ENCODE measurements at regions not wholly inside any gene's neighbourhood (a gene's known extent, or its start where the extent isn't known, plus 50 kb on each side); places are given as distances from the start of the nearest gene placed in this dataset.

- H3K4me1 ChIP-seq (ENCODE audit: control insufficient read depth, insufficient read depth, low read length) = peaks cover 29% of the 10 kb centered on the region
- no peak overlapping the region for H3K27ac ChIP-seq (ENCODE audit: low read depth, low read length)
- H3K27me3 ChIP-seq (ENCODE audit: control insufficient read depth, insufficient read depth, low read length) = no peaks in the 10 kb centered on the region; the same call in 1 of the 2 replicates
- H3K36me3 ChIP-seq (ENCODE audit: control insufficient read depth, insufficient read depth, low read length) = no peaks in the 10 kb centered on the region
- no peak overlapping the region for H3K9ac ChIP-seq (ENCODE audit: low read depth, low read length)
- H3K9me3 ChIP-seq (ENCODE audit: control insufficient read depth, insufficient read depth, low read length) = no peaks in the 10 kb centered on the region
- no peak overlapping the region for H3K4me3 ChIP-seq (ENCODE audit: low read depth, low read length)
Measured at GRCh38 chr10:78961760-78962159, 107.0 kb upstream of the ZMIZ1 start.

- Histone ChIP-seq H3K27me3 (ENCODE audit: control insufficient read depth, insufficient read depth, low read length) (no peaks in the 10 kb centered on the region; the same call in 1 of the 2 replicates), H3K36me3 (ENCODE audit: control insufficient read depth, insufficient read depth, low read length) (no peaks in the 10 kb centered on the region), H3K27ac (ENCODE audit: low read depth, low read length) (no peak overlapping the region), H3K4me3 (ENCODE audit: low read depth, low read length) (no peak overlapping the region), H3K9ac (ENCODE audit: low read depth, low read length) (no peak overlapping the region), H3K4me1 (ENCODE audit: control insufficient read depth, insufficient read depth, low read length) (peaks cover 29% of the 10 kb centered on the region), H3K9me3 (ENCODE audit: control insufficient read depth, insufficient read depth, low read length) (no peaks in the 10 kb centered on the region)
Measured at GRCh38 chr10:78963074-78964034, 105.4 kb upstream of the ZMIZ1 start.

DNA sequence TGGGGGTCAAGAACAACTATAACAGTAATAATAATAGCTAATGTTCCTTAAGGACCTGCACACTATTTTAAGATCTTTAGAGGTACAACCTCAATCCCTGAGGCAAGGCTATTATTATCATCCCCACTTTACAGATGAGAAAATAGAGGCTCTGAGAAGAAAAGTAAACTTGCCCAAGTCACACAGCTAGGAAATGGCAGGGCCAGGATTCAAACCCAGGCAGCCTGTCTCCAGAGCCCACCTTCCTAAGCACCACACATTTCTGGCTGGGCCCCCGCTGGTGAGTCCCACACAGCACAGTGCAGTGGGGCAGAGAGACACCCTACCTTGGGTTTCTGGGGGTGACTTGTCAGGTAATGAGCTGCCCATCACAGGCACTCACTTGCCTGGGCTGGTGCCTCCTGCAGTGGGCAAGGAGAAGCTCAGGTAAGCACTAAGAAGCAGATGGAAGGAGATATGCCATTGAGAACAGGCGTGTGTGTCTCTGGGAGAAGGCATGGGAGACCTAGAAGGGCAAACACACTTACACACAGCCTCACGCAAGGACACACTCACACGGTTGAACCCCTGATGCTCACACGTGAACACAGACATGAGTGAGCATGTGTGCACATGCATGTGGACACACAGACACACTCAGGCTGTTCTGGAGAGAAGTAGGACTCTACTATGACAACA lies 104.4 kb upstream of the ZMIZ1 start:
- H3K27ac ChIP-seq (ENCODE audit: low read depth, low read length) = peak overlapping the region; percentile 73
- H3K4me3 ChIP-seq (ENCODE audit: low read depth, low read length) = no peak overlapping the region; the same call in 1 of the 2 replicates
- H3K36me3 ChIP-seq (ENCODE audit: control insufficient read depth, insufficient read depth, low read length) = no peaks in the 10 kb centered on the region
- H3K27me3 ChIP-seq (ENCODE audit: control insufficient read depth, insufficient read depth, low read length) = no peaks in the 10 kb centered on the region; the same call in 1 of the 2 replicates
- H3K4me1 ChIP-seq (ENCODE audit: control insufficient read depth, insufficient read depth, low read length) = peaks cover 29% of the 10 kb centered on the region
- no peaks in the 10 kb centered on the region for H3K9me3 ChIP-seq (ENCODE audit: control insufficient read depth, insufficient read depth, low read length)
- no peak overlapping the region for H3K9ac ChIP-seq (ENCODE audit: low read depth, low read length)

DNA sequence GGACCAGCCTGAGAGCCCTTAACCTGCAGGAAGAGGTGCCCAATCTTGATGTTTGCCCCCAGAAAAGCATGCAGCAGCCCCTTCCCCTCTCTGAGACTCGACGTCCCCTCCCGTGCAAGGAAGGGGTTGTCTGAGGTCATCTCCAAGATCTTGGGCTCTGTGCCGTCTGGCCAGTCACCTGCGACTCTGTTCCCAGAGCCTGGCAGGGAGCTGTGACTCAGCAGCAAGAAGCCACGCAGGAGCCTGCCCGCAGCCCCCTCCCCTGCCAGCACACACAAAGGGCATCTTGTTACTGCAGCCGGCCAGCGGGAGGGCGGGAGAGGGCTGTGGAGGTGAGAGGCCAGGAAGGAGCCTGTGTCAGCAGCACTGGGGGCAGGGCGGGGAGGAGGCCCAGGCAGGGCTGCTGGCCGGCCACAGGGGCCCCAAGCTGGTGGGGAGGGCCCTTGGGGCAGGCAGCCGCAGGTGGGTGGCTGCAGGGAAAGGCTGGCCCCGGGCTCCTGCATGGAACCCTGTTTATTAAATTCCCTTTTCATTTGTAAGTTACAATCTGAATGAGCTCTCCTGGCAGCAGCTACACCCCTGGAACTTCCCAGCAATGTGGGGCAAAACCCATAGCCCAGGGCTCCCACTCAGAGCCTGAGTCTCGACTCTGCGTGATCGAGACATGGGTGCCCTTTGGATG lies 103.7 kb upstream of the ZMIZ1 start:
- Histone ChIP-seq H3K4me3 (ENCODE audit: low read depth, low read length) (no peak overlapping the region; the same call in 1 of the 2 replicates), H3K36me3 (ENCODE audit: control insufficient read depth, insufficient read depth, low read length) (no peaks in the 10 kb centered on the region), H3K4me1 (ENCODE audit: control insufficient read depth, insufficient read depth, low read length) (peaks cover 29% of the 10 kb centered on the region), H3K27me3 (ENCODE audit: control insufficient read depth, insufficient read depth, low read length) (no peaks in the 10 kb centered on the region; the same call in 1 of the 2 replicates), H3K9ac (ENCODE audit: low read depth, low read length) (no peak overlapping the region), H3K9me3 (ENCODE audit: control insufficient read depth, insufficient read depth, low read length) (no peaks in the 10 kb centered on the region), H3K27ac (ENCODE audit: low read depth, low read length) (peak overlapping the region; percentile 73)

DNA sequence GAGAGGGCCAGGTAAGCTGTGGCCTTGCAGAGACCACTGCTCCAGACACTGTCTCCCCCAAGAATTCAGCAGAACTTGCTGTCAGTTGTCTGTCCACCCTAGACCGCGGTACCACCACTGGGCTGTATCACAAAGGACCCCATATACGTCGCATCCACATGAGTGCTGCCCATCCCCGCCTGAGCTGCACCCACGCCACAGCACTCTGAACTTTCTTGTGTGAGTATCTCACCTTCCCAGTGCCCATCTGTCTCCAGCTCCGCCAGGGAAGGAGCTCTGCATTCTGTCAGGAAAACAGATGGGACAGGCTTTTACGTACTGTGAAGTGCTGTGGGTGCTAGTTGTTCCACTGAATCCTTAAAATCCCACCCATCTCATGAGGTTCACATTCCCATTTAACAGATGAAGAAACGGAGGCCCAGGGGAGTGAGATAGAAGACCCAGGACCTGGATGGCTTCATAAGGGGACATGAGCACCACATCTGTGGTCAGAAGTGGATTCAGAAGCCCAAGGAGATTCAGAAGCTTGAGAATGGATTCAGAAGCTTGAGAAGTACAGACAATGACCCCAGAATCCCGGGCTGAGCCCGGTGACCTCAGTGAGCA lies 102.5 kb upstream of the ZMIZ1 start:
- Histone ChIP-seq H3K27me3 (ENCODE audit: control insufficient read depth, insufficient read depth, low read length) (no peaks in the 10 kb centered on the region; the same call in 1 of the 2 replicates), H3K4me1 (ENCODE audit: control insufficient read depth, insufficient read depth, low read length) (peaks cover 29% of the 10 kb centered on the region), H3K4me3 (ENCODE audit: low read depth, low read length) (no peak overlapping the region), H3K36me3 (ENCODE audit: control insufficient read depth, insufficient read depth, low read length) (no peaks in the 10 kb centered on the region), H3K9ac (ENCODE audit: low read depth, low read length) (no peak overlapping the region), H3K9me3 (ENCODE audit: control insufficient read depth, insufficient read depth, low read length) (no peaks in the 10 kb centered on the region), H3K27ac (ENCODE audit: low read depth, low read length) (no peak overlapping the region)

GRCh38 chr10:78966844-78967488 lies 101.8 kb upstream of the ZMIZ1 start:
- H3K4me1 ChIP-seq (ENCODE audit: control insufficient read depth, insufficient read depth, low read length) = peaks cover 27% of the 10 kb centered on the region
- H3K4me3 ChIP-seq (ENCODE audit: low read depth, low read length) = no peak overlapping the region
- no peak overlapping the region for H3K9ac ChIP-seq (ENCODE audit: low read depth, low read length)
- no peaks in the 10 kb centered on the region for H3K9me3 ChIP-seq (ENCODE audit: control insufficient read depth, insufficient read depth, low read length)
- no peaks in the 10 kb centered on the region for H3K36me3 ChIP-seq (ENCODE audit: control insufficient read depth, insufficient read depth, low read length)
- no peaks in the 10 kb centered on the region; the same call in 1 of the 2 replicates for H3K27me3 ChIP-seq (ENCODE audit: control insufficient read depth, insufficient read depth, low read length)
- no peak overlapping the region for H3K27ac ChIP-seq (ENCODE audit: low read depth, low read length)

DNA sequence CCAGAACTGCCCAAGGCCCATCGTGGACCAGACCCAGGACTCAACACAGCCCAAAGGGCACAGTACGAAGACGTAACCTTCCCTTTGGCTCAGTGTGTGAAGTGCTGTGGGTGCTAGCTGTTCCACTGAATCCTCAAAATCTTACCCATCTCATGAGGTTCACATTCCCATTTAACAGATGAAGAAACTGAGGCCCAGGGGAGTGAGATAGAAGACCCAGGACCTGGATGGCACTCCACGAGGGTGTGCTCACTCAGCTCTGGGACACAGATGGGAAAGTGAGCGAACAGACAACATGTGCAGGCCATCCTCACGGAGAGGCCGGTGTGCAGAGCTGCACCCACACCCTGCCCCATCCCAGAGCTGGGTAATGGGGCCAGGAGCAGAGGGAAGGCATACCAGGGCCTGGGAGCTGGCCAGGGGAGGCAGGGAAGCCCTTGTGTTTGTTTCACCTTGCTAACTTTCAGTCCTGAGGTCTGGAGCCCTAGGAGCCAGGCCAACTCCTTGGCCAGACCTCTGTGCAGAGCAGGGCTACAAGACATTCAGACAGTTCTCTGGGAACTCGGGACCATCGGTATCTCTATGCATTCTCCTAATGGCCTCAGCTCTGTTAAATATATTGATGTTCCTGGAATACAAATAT lies 100.3 kb upstream of the ZMIZ1 start:
- H3K4me3 ChIP-seq (ENCODE audit: low read depth, low read length) = no peak overlapping the region
- no peak overlapping the region for H3K27ac ChIP-seq (ENCODE audit: low read depth, low read length)
- peaks cover 33% of the 10 kb centered on the region for H3K4me1 ChIP-seq (ENCODE audit: control insufficient read depth, insufficient read depth, low read length)
- no peaks in the 10 kb centered on the region for H3K9me3 ChIP-seq (ENCODE audit: control insufficient read depth, insufficient read depth, low read length)
- no peaks in the 10 kb centered on the region for H3K36me3 ChIP-seq (ENCODE audit: control insufficient read depth, insufficient read depth, low read length)
- no peaks in the 10 kb centered on the region; the same call in 1 of the 2 replicates for H3K27me3 ChIP-seq (ENCODE audit: control insufficient read depth, insufficient read depth, low read length)
- no peak overlapping the region for H3K9ac ChIP-seq (ENCODE audit: low read depth, low read length)

DNA sequence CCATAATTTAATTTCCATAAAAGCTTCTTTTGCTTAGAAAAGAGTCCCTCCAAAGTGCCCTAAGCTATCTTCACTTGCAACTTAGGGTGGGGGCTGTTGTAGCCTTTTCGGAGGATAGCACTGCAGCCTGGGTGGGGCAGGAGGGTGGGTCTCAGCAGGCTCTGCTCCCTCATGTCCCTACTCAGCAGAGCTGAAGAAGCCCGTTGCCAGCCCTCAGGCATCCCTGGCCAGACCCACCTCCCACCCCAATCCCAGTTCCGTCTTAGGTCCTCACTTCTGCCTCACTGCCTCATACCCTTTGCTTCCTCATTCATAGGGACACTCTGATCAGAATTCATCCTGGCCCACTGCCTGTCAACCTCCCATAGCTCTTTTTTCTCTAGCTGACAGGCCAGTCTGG lies 99.8 kb upstream of the ZMIZ1 start:
- Histone ChIP-seq H3K36me3 (ENCODE audit: control insufficient read depth, insufficient read depth, low read length) (no peaks in the 10 kb centered on the region), H3K27me3 (ENCODE audit: control insufficient read depth, insufficient read depth, low read length) (no peaks in the 10 kb centered on the region; the same call in 1 of the 2 replicates), H3K4me3 (ENCODE audit: low read depth, low read length) (no peak overlapping the region), H3K27ac (ENCODE audit: low read depth, low read length) (no peak overlapping the region), H3K9me3 (ENCODE audit: control insufficient read depth, insufficient read depth, low read length) (no peaks in the 10 kb centered on the region), H3K4me1 (ENCODE audit: control insufficient read depth, insufficient read depth, low read length) (peaks cover 30% of the 10 kb centered on the region), H3K9ac (ENCODE audit: low read depth, low read length) (no peak overlapping the region)

DNA sequence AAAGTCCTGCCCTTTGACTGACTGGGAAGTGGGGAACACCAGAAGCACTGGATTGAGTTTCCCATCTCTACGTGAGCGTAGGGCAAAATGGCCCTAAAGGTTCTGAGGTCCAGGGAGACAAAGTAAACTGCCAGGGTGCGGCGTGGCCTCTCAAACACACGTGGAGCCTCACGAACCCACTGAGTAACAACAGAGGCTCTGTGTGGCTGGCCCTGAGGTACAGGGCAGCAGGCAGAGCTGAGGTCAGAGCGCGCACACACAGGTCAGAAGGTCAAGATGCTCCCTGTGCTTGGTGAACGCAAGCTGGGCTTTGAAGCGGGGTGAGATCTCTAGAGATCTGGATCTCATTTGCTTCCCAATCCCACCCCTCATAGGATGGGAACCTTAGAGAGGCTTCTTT lies 99.0 kb upstream of the ZMIZ1 start:
- Histone ChIP-seq H3K27me3 (ENCODE audit: control insufficient read depth, insufficient read depth, low read length) (no peaks in the 10 kb centered on the region; the same call in 1 of the 2 replicates), H3K27ac (ENCODE audit: low read depth, low read length) (no peak overlapping the region), H3K4me1 (ENCODE audit: control insufficient read depth, insufficient read depth, low read length) (peaks cover 29% of the 10 kb centered on the region), H3K9ac (ENCODE audit: low read depth, low read length) (no peak overlapping the region), H3K36me3 (ENCODE audit: control insufficient read depth, insufficient read depth, low read length) (no peaks in the 10 kb centered on the region), H3K9me3 (ENCODE audit: control insufficient read depth, insufficient read depth, low read length) (no peaks in the 10 kb centered on the region), H3K4me3 (ENCODE audit: low read depth, low read length) (no peak overlapping the region)

DNA sequence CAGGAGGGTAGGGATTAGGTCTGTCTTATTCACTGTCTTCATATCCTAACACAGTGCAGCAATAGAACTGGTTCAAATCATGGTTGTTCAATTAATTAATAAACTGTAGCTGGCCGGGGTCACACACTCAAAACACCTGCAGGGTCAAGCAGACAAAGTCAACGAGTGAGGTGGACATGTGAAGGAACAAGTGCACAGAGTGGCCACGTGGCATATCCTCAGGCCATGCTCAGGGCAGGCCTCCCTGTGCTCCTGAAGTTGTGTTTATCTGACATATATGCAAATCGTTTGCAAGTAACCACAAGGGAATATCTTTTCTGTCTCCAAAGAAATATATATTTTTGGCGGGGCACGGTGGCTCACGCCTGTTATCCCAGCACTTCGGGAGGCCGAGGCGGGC lies 98.5 kb upstream of the ZMIZ1 start:
- H3K36me3 ChIP-seq (ENCODE audit: control insufficient read depth, insufficient read depth, low read length) = no peaks in the 10 kb centered on the region

More for the DNA sequence above, 98.5 kb upstream of the ZMIZ1 start:
- no peaks in the 10 kb centered on the region for H3K9me3 ChIP-seq (ENCODE audit: control insufficient read depth, insufficient read depth, low read length)
- H3K9ac ChIP-seq (ENCODE audit: low read depth, low read length) = no peak overlapping the region
- H3K4me1 ChIP-seq (ENCODE audit: control insufficient read depth, insufficient read depth, low read length) = peaks cover 30% of the 10 kb centered on the region
- no peak overlapping the region for H3K4me3 ChIP-seq (ENCODE audit: low read depth, low read length)
- H3K27me3 ChIP-seq (ENCODE audit: control insufficient read depth, insufficient read depth, low read length) = no peaks in the 10 kb centered on the region; the same call in 1 of the 2 replicates
- no peak overlapping the region for H3K27ac ChIP-seq (ENCODE audit: low read depth, low read length)
